ENCODE measurements at regions not wholly inside any gene's neighbourhood (a gene's known extent, or its start where the extent isn't known, plus 50 kb on each side); places are given as distances from the start of the nearest gene placed in this dataset.

- no peaks in the 10 kb centered on the region for H3K27me3 ChIP-seq
- intact Hi-C loops (cut with DNase I), result loop anchor here (10.0 kb wide), 1 partner anchor 1514 kb away; no protein-coding TSS in a partner anchor
These were observed 341.4 kb downstream of the CDH11 start for GRCh38 chr16:64780445-64780844.

GRCh38 chr16:64778777-64779176 is 343.1 kb downstream of the CDH11 start:
- TF ChIP-seq CTCF (IDR thresholded peaks at IDR 0.05) (no peak), POLR2A (IDR thresholded peaks at IDR 0.05) (no peak), POLR2AphosphoS5 (IDR thresholded peaks at IDR 0.05; ENCODE audit: insufficient read depth in 1 of 2, low read depth in 1 of 2) (no peak)
- DNase-seq (ENCODE audit: extremely low spot score in 2 of 2), result no peak
- no peaks in the 10 kb centered on the region for H3K36me3 ChIP-seq
- no peak overlapping the region for H3K27ac ChIP-seq
- no peak overlapping the region for H3K4me3 ChIP-seq
- no peaks in the 10 kb centered on the region for H3K27me3 ChIP-seq
- intact Hi-C loops (cut with DNase I), result loop anchor here (5.0 kb wide), 1 partner anchor 1871 kb away; no protein-coding TSS in a partner anchor
- peaks cover 1% of the 10 kb centered on the region for H3K4me1 ChIP-seq
- no peaks in the 10 kb centered on the region for H3K9me3 ChIP-seq

More at GRCh38 chr16:64780445-64780844, 341.4 kb downstream of the CDH11 start:
- H3K27ac ChIP-seq, result no peak overlapping the region
- H3K4me3 ChIP-seq, result no peak overlapping the region
- DNase-seq (ENCODE audit: extremely low spot score in 2 of 2), result no peak
- TF ChIP-seq POLR2A (IDR thresholded peaks at IDR 0.05) (no peak), POLR2AphosphoS5 (IDR thresholded peaks at IDR 0.05; ENCODE audit: insufficient read depth in 1 of 2, low read depth in 1 of 2) (no peak), CTCF (IDR thresholded peaks at IDR 0.05) (no peak)
- no peaks in the 10 kb centered on the region for H3K9me3 ChIP-seq
- H3K36me3 ChIP-seq, result no peaks in the 10 kb centered on the region
- no peaks in the 10 kb centered on the region for H3K4me1 ChIP-seq

DNA sequence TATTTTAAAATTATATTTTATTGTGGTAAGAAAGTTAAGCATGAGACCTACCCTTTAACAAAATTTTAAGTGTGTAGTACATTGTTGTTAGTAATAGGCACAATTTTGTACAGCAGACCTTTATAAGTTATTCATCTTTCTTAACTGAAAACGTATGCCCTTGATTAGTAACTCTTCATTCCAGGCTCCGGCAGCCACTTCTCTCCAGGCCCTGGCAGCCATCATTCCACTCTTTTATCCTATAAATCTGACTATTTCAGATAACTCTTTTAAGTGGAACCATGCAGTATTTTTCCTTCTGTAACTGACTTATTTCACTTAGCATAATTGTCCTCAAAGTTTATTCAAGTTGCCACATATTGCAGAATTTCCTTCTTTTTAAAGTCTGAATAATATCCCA is 348.2 kb downstream of the CDH11 start:
- no peaks in the 10 kb centered on the region for H3K9me3 ChIP-seq
- H3K4me3 ChIP-seq, result no peak overlapping the region
- H3K4me1 ChIP-seq, result peaks cover 6% of the 10 kb centered on the region
- H3K36me3 ChIP-seq, result no peaks in the 10 kb centered on the region
- TF ChIP-seq POLR2AphosphoS5 (IDR thresholded peaks at IDR 0.05; ENCODE audit: insufficient read depth in 1 of 2, low read depth in 1 of 2), result no peak
- TF ChIP-seq CTCF (IDR thresholded peaks at IDR 0.05), result no peak
- no peak for TF ChIP-seq POLR2A (IDR thresholded peaks at IDR 0.05)
- intact Hi-C loops (cut with DNase I), result no loop called here
- H3K27ac ChIP-seq, result no peak overlapping the region
- no peak for DNase-seq (ENCODE audit: extremely low spot score in 2 of 2)
- no peaks in the 10 kb centered on the region for H3K27me3 ChIP-seq

GRCh38 chr16:64773184-64773583 is 348.7 kb downstream of the CDH11 start:
- no peaks in the 10 kb centered on the region for H3K36me3 ChIP-seq
- no peaks in the 10 kb centered on the region for H3K9me3 ChIP-seq
- H3K4me1 ChIP-seq, result peaks cover 6% of the 10 kb centered on the region
- no peak for TF ChIP-seq CTCF (IDR thresholded peaks at IDR 0.05)
- TF ChIP-seq POLR2AphosphoS5 (IDR thresholded peaks at IDR 0.05; ENCODE audit: insufficient read depth in 1 of 2, low read depth in 1 of 2), result no peak
- no peak for TF ChIP-seq POLR2A (IDR thresholded peaks at IDR 0.05)
- H3K27ac ChIP-seq, result no peak overlapping the region
- no peaks in the 10 kb centered on the region for H3K27me3 ChIP-seq
- DNase-seq (ENCODE audit: extremely low spot score in 2 of 2), result no peak
- no peak overlapping the region for H3K4me3 ChIP-seq
- intact Hi-C loops (cut with DNase I), result no loop called here

DNA sequence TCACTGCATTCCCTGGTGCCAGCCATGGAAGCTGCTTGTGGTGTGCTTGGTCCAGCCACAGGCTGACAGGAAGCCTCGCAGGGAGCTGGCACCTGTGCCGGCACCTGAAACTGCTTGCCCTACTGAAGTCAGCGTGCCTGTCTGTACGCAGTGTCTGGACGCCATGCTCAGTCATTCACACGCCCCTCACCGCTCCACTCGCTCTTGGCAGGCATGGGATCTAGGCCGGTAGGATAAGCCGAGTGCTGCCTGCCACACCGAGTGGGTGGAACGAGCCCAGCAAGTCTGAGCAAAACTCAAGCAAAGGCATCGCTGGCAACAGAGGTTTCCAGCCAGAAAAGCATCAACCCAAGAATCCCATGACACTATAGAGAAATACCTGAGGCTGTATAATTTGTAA is 350.6 kb downstream of the CDH11 start:
- Histone ChIP-seq H3K27me3 (no peaks in the 10 kb centered on the region), H3K9me3 (no peaks in the 10 kb centered on the region), H3K36me3 (no peaks in the 10 kb centered on the region), H3K4me3 (no peak overlapping the region), H3K4me1 (peaks cover 6% of the 10 kb centered on the region), H3K27ac (no peak overlapping the region)
- no peak for TF ChIP-seq POLR2AphosphoS5 (IDR thresholded peaks at IDR 0.05; ENCODE audit: insufficient read depth in 1 of 2, low read depth in 1 of 2)
- TF ChIP-seq CTCF (IDR thresholded peaks at IDR 0.05), result no peak
- no peak for TF ChIP-seq POLR2A (IDR thresholded peaks at IDR 0.05)
- intact Hi-C loops (cut with DNase I), result no loop called here
- DNase-seq (ENCODE audit: extremely low spot score in 2 of 2), result no peak

Measured in vagina (tissue), 2 donors.